HS-5 (cell line): ENCODE measurements at regions not wholly inside any gene's neighbourhood (a gene's known extent, or its start where the extent isn't known, plus 50 kb on each side); places are given as distances from the start of the nearest gene placed in this dataset.

Experiments used
- DNase-seq: peaks from one replicate; pipeline ENCODE4 v3.0.0-alpha.2; 2012; ENCODE audit warnings: low read depth

- DNase-seq = no peak
Measured at GRCh38 chr5:92504346-92504745, 1076.7 kb downstream of the NR2F1-AS1 start.

DNA sequence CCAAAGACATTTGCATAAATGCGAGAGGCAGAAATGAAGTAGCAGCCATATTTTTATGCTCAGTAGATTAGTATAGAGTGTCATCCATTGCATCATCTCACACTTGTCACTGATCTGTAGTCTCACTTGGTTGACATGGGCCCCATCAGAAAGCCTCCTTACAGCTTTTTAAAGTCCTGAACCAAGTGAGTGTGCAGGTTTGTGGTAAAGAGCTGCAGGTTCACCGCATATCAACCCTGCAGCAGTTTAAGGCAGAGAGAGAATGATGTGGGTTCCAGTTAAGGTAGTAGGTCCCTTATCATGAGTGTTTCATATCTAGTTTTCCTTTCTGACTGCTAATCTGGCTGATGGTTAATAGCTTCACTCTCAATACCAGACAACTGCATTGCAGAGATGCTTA lies 1080.3 kb downstream of the NR2F1-AS1 start:
- no peak for DNase-seq

DNA sequence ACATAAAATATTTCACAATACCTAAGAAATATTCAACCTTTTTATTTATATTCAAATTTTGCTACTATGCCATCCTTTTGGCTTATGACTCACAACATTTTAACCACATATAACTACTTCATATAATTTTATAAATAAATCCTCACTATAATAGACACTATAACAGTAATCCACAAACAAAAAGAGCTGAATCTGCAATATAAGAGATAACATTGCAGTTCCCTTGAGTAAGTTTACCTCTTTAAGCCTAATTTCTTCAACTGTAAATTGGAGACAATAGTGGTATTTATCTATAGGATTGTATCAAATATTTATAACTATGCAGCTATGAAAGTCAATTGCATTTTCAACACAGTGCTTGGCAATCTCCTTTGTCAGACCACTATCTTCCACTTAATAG lies 1084.5 kb downstream of the NR2F1-AS1 start:
- no peak for DNase-seq

GRCh38 chr5:92494508-92494907 lies 1086.5 kb downstream of the NR2F1-AS1 start:
- no peak for DNase-seq

- no peak for DNase-seq
Measured at GRCh38 chr5:92492908-92493307, 1088.1 kb downstream of the NR2F1-AS1 start.

DNA sequence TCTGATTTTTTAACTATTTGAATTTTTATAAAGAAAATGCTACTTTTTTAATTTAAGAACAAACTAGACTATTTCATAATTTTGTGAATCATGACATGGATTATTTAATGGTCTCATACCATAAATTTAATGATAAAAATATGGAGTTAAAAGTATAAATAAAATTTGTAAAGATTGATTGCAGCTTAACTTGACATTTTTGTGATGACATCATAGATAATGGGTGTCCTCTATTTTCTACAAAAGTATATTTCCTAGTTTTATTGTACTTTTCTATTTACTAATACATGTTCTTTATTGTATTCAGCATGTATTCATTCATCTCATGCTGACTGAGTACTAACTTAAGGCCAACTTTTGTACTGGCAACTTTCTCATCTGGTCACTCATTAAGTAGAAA lies 1096.5 kb downstream of the NR2F1-AS1 start:
- DNase-seq = no peak

GRCh38 chr5:92472981-92473566 lies 1090.0 kb upstream of the ARRDC3 start:
- no peak for DNase-seq

GRCh38 chr5:92471861-92472260 lies 1088.7 kb upstream of the ARRDC3 start:
- no peak for DNase-seq

DNA sequence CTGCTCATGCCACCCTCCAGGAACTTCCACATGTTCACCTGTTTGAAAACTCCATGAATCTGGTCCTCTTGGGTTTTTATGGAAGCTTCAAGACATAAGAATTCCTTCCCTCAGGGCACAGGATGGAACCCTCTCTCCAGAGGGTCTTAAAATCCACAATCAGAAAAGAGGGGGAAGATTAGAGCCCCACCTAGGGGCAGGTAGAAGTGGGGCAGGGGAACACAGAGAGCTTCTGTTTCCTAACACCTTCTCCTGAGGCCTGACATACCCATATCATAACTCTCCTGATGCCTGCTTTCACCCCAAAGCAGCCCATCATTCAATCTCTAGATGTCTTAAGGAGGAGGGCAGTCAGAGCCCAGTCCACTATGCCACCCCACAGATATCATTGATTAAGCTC lies 1087.7 kb upstream of the ARRDC3 start:
- no peak for DNase-seq

DNA sequence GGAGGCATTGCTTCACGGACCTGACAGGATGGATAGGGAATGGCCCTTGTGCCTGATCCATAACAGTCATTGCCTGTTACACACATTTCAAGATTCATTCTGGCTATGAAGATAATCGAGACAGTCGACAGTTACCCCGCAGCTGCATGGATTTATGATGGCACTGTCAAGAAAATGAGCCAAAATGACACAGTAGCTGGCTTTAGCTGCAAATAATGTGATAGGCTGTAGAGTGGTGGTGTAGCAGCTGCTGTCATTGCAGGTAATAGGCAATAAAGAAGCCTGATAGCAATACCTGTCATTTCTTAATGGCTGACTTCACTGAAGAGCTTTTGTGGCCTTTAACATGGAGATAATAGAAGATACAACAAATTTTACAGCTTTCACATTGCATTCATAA lies 1085.2 kb upstream of the ARRDC3 start:
- no peak for DNase-seq

DNA sequence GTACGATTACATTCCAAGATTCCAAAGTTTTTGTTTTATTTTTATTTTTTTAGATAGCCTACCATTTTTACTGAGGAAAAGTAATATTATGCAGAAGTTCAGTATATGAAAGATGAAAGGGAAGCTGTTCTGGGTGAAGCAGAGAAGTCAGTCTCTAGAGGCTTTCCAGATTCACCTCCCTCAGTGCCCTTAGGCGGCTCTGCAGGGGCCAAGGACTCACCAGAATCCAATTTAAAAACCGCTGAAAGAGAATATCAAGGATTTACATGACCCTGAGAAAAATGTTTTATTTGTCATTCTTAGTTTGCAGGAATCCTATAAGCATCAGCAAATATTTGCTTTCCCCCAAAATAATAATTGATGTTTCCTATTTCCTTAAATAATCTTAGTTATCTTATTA lies 1084.6 kb upstream of the ARRDC3 start:
- DNase-seq = no peak

DNA sequence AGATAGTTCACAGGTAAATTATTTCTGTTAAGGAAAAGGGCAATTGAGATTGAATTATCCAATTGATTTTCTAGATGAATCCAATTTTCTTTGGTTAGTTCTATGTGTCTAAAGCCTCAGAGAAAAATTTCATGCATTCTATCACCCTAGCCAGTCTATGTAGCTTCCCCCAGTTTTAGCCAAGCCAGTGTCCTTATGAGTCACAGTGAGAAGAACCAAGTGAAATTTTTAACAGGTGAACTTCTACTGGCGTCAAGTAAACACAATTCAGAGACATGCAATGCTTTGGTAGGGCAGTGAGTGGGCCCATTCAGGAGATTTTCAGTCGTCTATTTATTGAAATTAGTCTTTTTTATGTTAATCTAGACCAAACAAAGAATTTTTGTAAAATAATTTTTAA lies 1077.4 kb upstream of the ARRDC3 start:
- no peak for DNase-seq

DNA sequence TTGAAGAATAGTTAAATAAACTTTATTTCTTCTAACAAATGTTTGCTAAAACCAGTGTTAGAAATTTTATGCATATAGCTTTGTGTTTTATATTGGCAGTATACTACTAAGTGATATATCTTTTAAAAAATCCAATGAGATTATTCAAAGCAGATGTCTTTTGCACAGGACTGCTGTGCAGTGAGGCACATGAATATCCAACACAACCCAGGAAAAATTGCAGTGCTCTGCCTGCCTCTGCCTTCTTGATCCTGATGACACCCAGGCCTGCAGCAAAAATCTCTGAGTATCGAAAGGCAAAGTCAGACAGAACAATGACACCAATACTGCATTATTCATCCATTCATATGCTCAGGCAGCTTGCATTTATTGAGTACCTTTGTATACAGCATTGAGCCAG lies 1076.5 kb upstream of the ARRDC3 start:
- DNase-seq = no peak

DNA sequence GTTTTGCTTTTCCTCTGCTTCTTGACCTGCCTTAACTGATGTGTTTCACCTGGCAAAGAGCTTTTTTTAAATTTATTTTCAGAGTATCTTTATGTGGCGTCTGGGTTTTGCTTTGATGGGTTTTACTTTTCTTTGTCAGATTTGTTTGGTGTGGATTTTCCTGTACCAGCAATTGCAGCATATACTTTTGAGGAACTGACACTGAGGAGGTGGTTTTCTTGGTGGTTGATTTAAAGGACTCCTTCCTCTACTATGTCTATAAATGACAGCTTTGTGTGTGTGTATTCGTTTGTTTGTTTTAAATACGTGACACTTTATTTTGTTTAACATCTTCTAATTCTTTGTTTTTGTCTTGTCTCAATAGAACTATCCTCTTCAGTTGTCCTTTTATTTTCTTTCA lies 1071.9 kb upstream of the ARRDC3 start:
- DNase-seq = no peak

- no peak for DNase-seq
Measured at GRCh38 chr5:92444888-92445287, 1061.8 kb upstream of the ARRDC3 start.

GRCh38 chr5:92435781-92436180 lies 1052.7 kb upstream of the ARRDC3 start:
- no peak for DNase-seq

GRCh38 chr5:92429646-92430045 lies 1046.5 kb upstream of the ARRDC3 start:
- DNase-seq = no peak

DNA sequence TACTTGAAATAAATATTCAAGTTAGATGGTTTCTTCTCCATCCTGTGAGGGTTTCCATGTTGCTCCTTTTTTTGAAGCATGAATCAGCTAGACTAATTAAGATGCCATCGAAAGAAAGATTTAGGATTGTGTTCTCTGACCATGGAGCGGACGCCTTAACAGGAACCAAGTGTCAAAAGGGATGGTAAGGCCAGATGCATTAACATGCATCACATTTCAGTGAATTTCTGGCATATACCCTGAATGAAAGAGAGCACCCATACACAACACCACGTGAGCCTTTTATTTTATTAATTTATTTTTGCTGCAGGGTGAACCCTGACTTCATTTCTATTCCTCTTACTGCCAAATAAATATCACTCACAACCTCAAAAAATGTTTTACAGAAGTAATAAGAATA lies 1045.3 kb upstream of the ARRDC3 start:
- no peak for DNase-seq

- DNase-seq = no peak
Measured at GRCh38 chr5:92424785-92425426, 1041.8 kb upstream of the ARRDC3 start.

DNA sequence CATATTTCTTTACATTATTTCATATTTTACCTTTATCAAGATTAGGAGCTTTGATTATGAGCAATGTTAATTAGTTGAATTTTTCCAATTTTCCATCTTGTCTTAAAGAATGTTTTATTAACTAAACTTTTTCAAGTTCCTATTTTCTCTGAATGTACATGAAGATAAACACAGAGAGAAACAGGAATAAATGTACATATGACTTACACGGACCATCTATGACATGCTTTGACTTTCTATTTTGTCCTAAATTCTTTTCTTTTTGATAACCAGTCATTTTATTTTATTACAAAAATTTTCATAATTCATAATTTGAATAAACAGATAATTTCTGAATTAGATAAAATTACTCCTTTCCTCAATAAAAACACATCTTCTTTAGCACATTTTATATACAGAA lies 1038.8 kb upstream of the ARRDC3 start:
- no peak for DNase-seq

DNA sequence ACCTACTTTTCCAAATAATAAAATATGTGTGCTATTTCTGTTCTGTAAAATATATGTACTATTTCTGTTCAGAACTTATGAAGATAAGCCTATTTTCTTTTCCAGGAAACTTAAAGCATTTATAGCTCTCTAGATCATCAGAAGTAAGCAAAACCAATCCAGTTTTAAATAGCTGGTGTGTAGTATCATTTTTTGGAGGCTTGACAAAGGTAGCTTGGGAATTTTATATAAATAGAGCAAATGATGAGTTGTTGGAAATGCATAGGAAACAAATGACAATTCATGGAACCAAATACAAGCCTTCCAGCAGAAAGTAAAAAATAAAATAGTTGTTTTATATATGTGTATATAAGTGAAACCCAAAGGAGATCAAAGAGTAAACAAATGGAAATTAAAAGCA lies 1038.1 kb upstream of the ARRDC3 start:
- no peak for DNase-seq

GRCh38 chr5:92419261-92419660 lies 1036.1 kb upstream of the ARRDC3 start:
- no peak for DNase-seq

DNA sequence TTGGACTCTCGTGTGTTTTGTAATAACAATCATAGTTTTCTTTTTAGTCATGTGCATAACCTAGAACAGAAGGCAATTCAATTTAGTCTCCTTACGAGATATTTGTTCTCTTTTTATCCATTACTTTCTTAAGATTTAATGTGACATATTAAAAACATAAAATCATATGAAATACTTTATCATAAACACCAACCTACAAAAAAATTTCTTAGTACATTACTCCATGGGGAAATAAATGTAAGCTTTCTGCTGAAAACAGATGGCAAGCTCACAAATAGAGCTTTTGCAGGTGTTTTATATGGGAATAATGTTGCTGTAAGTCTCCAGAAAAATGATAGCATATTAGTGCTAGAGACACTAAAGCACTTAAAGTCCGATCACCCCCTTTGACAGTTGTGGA lies 1035.2 kb upstream of the ARRDC3 start:
- DNase-seq = no peak

DNA sequence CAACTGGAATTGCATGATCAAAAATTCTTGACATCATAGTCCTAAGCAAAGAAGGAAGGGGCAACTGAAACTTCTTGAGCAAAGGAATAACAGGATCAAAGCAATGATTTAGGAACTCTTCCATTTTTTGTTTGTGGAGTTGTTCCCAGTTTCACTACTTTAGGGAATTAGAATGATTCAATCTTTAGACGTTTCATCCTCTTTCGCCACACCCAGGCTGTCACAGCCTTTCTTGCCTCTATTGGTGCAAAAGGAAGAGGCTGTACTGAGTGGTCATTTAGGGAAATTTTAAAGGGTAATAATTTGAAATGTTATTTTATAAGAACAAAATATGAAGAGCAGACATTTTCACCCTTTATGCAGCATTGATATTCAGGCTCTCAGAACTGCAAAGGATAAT lies 1026.0 kb upstream of the ARRDC3 start:
- DNase-seq = no peak
